ENCODE measurements at regions not wholly inside any gene's neighbourhood (a gene's known extent, or its start where the extent isn't known, plus 50 kb on each side); places are given as distances from the start of the nearest gene placed in this dataset.

GRCh38 chr10:10891124-10892082, 126.3 kb upstream of the CELF2 start:
- no peak for TF ChIP-seq CTCF (IDR thresholded peaks at IDR 0.05; ENCODE audit: extremely low read depth, missing control alignments)
- no peak for DNase-seq (ENCODE audit: low spot score)

GRCh38 chr10:10892290-10892875, 125.3 kb upstream of the CELF2 start:
- no peak for TF ChIP-seq CTCF (IDR thresholded peaks at IDR 0.05; ENCODE audit: extremely low read depth, missing control alignments)
- no peak for DNase-seq (ENCODE audit: low spot score)

GRCh38 chr10:10897400-10897799, 120.3 kb upstream of the CELF2 start:
- no peak for TF ChIP-seq CTCF (IDR thresholded peaks at IDR 0.05; ENCODE audit: extremely low read depth, missing control alignments)
- DNase-seq (ENCODE audit: low spot score), result no peak

GRCh38 chr10:10901906-10902305, 115.8 kb upstream of the CELF2 start:
- TF ChIP-seq CTCF (IDR thresholded peaks at IDR 0.05; ENCODE audit: extremely low read depth, missing control alignments), result no peak
- DNase-seq (ENCODE audit: low spot score), result no peak

GRCh38 chr10:10902951-10903350, 114.7 kb upstream of the CELF2 start:
- DNase-seq (ENCODE audit: low spot score), result no peak
- no peak for TF ChIP-seq CTCF (IDR thresholded peaks at IDR 0.05; ENCODE audit: extremely low read depth, missing control alignments)

- no peak for TF ChIP-seq CTCF (IDR thresholded peaks at IDR 0.05; ENCODE audit: extremely low read depth, missing control alignments)
- DNase-seq (ENCODE audit: low spot score), result no peak
Observed at GRCh38 chr10:10903620-10904019, 114.1 kb upstream of the CELF2 start.

- TF ChIP-seq CTCF (IDR thresholded peaks at IDR 0.05; ENCODE audit: extremely low read depth, missing control alignments), result no peak
- DNase-seq (ENCODE audit: low spot score), result no peak
Observed at GRCh38 chr10:10910634-10911033, 107.0 kb upstream of the CELF2 start.

Data from GM20000 (cell line).